DOHH2 (cell line): ENCODE measurements at regions not wholly inside any gene's neighbourhood (a gene's known extent, or its start where the extent isn't known, plus 50 kb on each side); places are given as distances from the start of the nearest gene placed in this dataset.

Source experiments
- EZH2phosphoT487 ChIP-seq: fragments of 200-600 bp; sonication (generic); IDR thresholded peaks from 2 replicates; pipeline ENCODE4 v1.6.1; 2017; ENCODE audit warnings: borderline replicate concordance, mild to moderate bottlenecking, antibody characterized with exemption, low read length, moderate library complexity, mixed read lengths
- TF ChIP-seq, protein P1 (sequence below): fragments of 200-600 bp; sonication (generic); IDR thresholded peaks from one replicate; pipeline ENCODE4 v1.5.1; 2014; ENCODE audit warnings: antibody characterized with exemption, mild to moderate bottlenecking, low read depth, low read length; ENCODE audit not compliant: poor library complexity, severe bottlenecking

DNA sequence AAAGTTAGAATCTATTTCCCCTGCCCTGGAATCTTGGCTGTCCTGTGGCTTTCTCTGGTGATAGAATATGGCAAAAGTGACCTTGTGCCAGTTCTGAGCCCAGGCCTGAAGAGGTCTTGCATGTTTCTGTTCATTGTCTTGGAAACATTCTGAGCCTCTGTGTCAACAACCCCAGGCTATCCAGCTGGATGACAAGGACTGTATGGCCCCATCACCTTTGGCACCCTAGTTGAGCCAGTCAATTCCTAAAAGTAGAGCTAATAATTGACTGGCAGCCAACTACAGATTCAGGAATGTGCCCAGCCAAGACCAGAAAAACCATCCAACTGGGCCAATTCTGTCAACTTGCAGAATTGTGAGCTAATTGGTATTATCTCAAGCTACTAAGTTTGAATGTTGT, 514.1 kb upstream of the LARGE1 start:
- TF ChIP-seq EZH2phosphoT487, result no peak
- TF ChIP-seq, protein P1, sequence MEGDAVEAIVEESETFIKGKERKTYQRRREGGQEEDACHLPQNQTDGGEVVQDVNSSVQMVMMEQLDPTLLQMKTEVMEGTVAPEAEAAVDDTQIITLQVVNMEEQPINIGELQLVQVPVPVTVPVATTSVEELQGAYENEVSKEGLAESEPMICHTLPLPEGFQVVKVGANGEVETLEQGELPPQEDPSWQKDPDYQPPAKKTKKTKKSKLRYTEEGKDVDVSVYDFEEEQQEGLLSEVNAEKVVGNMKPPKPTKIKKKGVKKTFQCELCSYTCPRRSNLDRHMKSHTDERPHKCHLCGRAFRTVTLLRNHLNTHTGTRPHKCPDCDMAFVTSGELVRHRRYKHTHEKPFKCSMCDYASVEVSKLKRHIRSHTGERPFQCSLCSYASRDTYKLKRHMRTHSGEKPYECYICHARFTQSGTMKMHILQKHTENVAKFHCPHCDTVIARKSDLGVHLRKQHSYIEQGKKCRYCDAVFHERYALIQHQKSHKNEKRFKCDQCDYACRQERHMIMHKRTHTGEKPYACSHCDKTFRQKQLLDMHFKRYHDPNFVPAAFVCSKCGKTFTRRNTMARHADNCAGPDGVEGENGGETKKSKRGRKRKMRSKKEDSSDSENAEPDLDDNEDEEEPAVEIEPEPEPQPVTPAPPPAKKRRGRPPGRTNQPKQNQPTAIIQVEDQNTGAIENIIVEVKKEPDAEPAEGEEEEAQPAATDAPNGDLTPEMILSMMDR, result no peak
